ENCODE measurements at regions not wholly inside any gene's neighbourhood (a gene's known extent, or its start where the extent isn't known, plus 50 kb on each side); places are given as distances from the start of the nearest gene placed in this dataset.

DNA sequence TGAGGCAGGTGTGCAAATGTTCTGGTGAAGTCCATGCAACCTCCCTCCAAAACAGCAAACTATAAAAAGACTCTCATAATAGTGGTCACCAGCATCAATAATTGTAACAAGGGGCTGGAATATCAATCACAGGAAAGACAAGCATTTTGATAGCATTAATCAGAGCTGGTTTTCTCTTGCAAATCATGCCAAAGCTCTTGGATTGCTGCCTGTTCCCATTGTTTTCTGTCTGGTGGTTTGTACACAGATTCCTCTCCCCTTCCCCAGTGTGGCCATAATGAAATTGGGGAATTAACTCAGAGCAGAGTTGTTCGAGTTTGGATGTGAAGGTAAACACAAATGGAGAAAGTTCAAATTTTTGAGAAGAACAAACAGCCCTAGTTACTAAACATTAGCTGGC, 134.2 kb downstream of the CDCA7 start:
- DNase-seq, result no peak
- Histone ChIP-seq H3K9ac (ENCODE audit: low read length) (no peak overlapping the region), H3K4me1 (ENCODE audit: low read length) (no peaks in the 10 kb centered on the region), H4K20me1 (ENCODE audit: insufficient read depth, low read length) (no peaks in the 10 kb centered on the region), H3K36me3 (replicated peaks; ENCODE audit: insufficient read depth, low read length) (no peaks in the 10 kb centered on the region), H3K4me2 (ENCODE audit: low read depth, low read length) (no peak overlapping the region), H3K4me3 (ENCODE audit: low read length) (no peak overlapping the region), H2AFZ (ENCODE audit: low read length) (no peak overlapping the region), H3K9me3 (replicated peaks; ENCODE audit: insufficient read depth, low read length) (no peaks in the 10 kb centered on the region), H3K27ac (ENCODE audit: low read length) (no peak overlapping the region), H3K9me2 (replicated peaks; ENCODE audit: insufficient read depth, low read length) (no peaks in the 10 kb centered on the region), H3F3A (ENCODE audit: insufficient read depth, low read length) (no peaks in the 10 kb centered on the region), H3K79me2 (ENCODE audit: low read length) (no peaks in the 10 kb centered on the region), H3K27me3 (replicated peaks; ENCODE audit: insufficient read depth, low read length) (no peaks in the 10 kb centered on the region)
- TF ChIP-seq, protein P1, sequence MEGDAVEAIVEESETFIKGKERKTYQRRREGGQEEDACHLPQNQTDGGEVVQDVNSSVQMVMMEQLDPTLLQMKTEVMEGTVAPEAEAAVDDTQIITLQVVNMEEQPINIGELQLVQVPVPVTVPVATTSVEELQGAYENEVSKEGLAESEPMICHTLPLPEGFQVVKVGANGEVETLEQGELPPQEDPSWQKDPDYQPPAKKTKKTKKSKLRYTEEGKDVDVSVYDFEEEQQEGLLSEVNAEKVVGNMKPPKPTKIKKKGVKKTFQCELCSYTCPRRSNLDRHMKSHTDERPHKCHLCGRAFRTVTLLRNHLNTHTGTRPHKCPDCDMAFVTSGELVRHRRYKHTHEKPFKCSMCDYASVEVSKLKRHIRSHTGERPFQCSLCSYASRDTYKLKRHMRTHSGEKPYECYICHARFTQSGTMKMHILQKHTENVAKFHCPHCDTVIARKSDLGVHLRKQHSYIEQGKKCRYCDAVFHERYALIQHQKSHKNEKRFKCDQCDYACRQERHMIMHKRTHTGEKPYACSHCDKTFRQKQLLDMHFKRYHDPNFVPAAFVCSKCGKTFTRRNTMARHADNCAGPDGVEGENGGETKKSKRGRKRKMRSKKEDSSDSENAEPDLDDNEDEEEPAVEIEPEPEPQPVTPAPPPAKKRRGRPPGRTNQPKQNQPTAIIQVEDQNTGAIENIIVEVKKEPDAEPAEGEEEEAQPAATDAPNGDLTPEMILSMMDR (IDR thresholded peaks at IDR 0.05; ENCODE audit: low read length), result no peak
- TF ChIP-seq EZH2phosphoT487 (IDR thresholded peaks at IDR 0.05; ENCODE audit: low read length), result no peak

DNA sequence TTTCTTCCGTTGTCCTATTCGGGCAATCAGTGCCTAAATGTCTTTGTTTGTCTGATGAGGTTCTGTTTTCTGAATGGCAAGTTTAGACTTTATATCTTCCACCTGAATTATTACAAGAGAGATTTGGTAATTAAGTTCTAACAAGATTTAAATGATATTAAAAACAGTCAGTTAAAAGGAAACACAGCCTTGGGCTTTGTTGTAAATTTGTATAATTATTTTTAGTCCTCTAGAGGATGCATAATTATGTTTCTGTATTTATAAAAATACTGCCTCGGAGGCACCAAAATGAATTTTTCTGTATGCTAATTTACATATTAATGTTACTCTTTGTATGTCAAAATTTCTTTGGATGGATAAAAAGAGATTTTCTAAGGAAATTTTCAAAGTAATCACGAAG, 136.7 kb downstream of the CDCA7 start:
- Histone ChIP-seq H3F3A (ENCODE audit: insufficient read depth, low read length) (no peaks in the 10 kb centered on the region), H3K4me3 (ENCODE audit: low read length) (no peak overlapping the region), H3K9me3 (replicated peaks; ENCODE audit: insufficient read depth, low read length) (no peaks in the 10 kb centered on the region), H3K36me3 (replicated peaks; ENCODE audit: insufficient read depth, low read length) (no peaks in the 10 kb centered on the region), H3K4me2 (ENCODE audit: low read depth, low read length) (no peak overlapping the region), H3K4me1 (ENCODE audit: low read length) (no peaks in the 10 kb centered on the region), H3K27me3 (replicated peaks; ENCODE audit: insufficient read depth, low read length) (no peaks in the 10 kb centered on the region), H3K9me2 (replicated peaks; ENCODE audit: insufficient read depth, low read length) (no peaks in the 10 kb centered on the region), H3K27ac (ENCODE audit: low read length) (no peak overlapping the region), H3K79me2 (ENCODE audit: low read length) (no peaks in the 10 kb centered on the region), H2AFZ (ENCODE audit: low read length) (no peak overlapping the region), H4K20me1 (ENCODE audit: insufficient read depth, low read length) (no peaks in the 10 kb centered on the region), H3K9ac (ENCODE audit: low read length) (no peak overlapping the region)
- TF ChIP-seq EZH2phosphoT487 (IDR thresholded peaks at IDR 0.05; ENCODE audit: low read length) (no peak), EZH2 (optimal IDR thresholded peaks at IDR 0.05; ENCODE audit: low read depth, low read length) (no peak)
- TF ChIP-seq, protein P1 (IDR thresholded peaks at IDR 0.05; ENCODE audit: low read length), result no peak
- no peak for DNase-seq

DNA sequence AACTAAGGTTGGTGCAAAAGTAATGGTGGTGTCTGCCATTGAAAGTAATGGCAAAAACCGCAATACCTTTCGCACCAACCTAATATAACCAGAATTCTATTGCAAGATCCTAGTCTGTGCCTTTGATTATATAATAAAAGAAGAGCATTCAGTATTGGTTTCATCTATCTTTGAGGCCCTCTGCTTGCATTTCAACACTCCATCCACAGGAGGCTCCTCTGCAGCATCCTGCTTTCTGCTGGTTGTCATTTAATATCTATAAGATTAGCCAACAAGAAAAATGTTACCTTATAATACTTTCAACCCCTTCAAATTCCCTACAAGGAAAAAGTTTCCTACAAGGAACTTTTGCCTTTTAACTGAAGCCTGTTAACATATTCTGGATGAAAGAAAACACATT, 139.2 kb downstream of the CDCA7 start:
- no peak overlapping the region for H3K9ac ChIP-seq (ENCODE audit: low read length)
- no peaks in the 10 kb centered on the region for H3K79me2 ChIP-seq (ENCODE audit: low read length)
- no peak overlapping the region for H3K27ac ChIP-seq (ENCODE audit: low read length)
- no peak for TF ChIP-seq EZH2 (optimal IDR thresholded peaks at IDR 0.05; ENCODE audit: low read depth, low read length)
- TF ChIP-seq, protein P1 (IDR thresholded peaks at IDR 0.05; ENCODE audit: low read length), result no peak
- TF ChIP-seq EZH2phosphoT487 (IDR thresholded peaks at IDR 0.05; ENCODE audit: low read length), result no peak
- no peak overlapping the region for H3K4me3 ChIP-seq (ENCODE audit: low read length)
- no peaks in the 10 kb centered on the region for H3K4me1 ChIP-seq (ENCODE audit: low read length)
- H3F3A ChIP-seq (ENCODE audit: insufficient read depth, low read length), result no peaks in the 10 kb centered on the region
- no peaks in the 10 kb centered on the region for H3K36me3 ChIP-seq (replicated peaks; ENCODE audit: insufficient read depth, low read length)
- no peak overlapping the region for H2AFZ ChIP-seq (ENCODE audit: low read length)
- H3K4me2 ChIP-seq (ENCODE audit: low read depth, low read length), result no peak overlapping the region
- no peaks in the 10 kb centered on the region for H3K27me3 ChIP-seq (replicated peaks; ENCODE audit: insufficient read depth, low read length)
- no peaks in the 10 kb centered on the region for H3K9me3 ChIP-seq (replicated peaks; ENCODE audit: insufficient read depth, low read length)
- DNase-seq, result no peak
- H4K20me1 ChIP-seq (ENCODE audit: insufficient read depth, low read length), result no peaks in the 10 kb centered on the region
- no peaks in the 10 kb centered on the region for H3K9me2 ChIP-seq (replicated peaks; ENCODE audit: insufficient read depth, low read length)
